DND-41 (cell line): ENCODE measurements at regions not wholly inside any gene's neighbourhood (a gene's known extent, or its start where the extent isn't known, plus 50 kb on each side); places are given as distances from the start of the nearest gene placed in this dataset.

Source experiments
- CTCF ChIP-seq: IDR thresholded peaks from 2 replicates; pipeline ENCODE4 v1.5.1; 2012; ENCODE audit warnings: borderline replicate concordance, low read length, moderate library complexity, mild to moderate bottlenecking; ENCODE audit not compliant: poor library complexity, severe bottlenecking; ENCODE audit errors: extremely low read depth
- EZH2 ChIP-seq: IDR thresholded peaks from 3 replicates; pipeline ENCODE4 v1.6.1; 2012; ENCODE audit warnings: borderline replicate concordance, low read depth, mild to moderate bottlenecking, moderate library complexity, low read length, inconsistent platforms; ENCODE audit not compliant: severe bottlenecking

GRCh38 chr15:46685096-46685495, 1032.2 kb upstream of the SEMA6D start:
- TF ChIP-seq CTCF (no peak), EZH2 (no peak)
